CD4-positive, alpha-beta T cell (primary cell): ENCODE measurements at regions not wholly inside any gene's neighbourhood (a gene's known extent, or its start where the extent isn't known, plus 50 kb on each side); places are given as distances from the start of the nearest gene placed in this dataset.

ENCODE experiments used
- ATAC-seq: fragments of 200-7000 bp; cut with Tn5 transposase; one replicate; pipeline ENCODE4 v1.10.0; 2022; ENCODE audit warnings: mild to moderate bottlenecking; ENCODE audit not compliant: poor library complexity
- CTCF ChIA-PET: fragments of 350-600 bp; sonication (Branson Sonifier 250); formaldehyde crosslinking; loops from one replicate; lab custom pipeline; 2021; ENCODE audit warnings: antibody characterized with exemption, inconsistent platforms; lab: Charles Lee
- POLR2A ChIA-PET: fragments of 350-600 bp; sonication (Branson Sonifier 250); formaldehyde crosslinking; loops from one replicate; lab custom pipeline; 2021; ENCODE audit warnings: antibody characterized with exemption, inconsistent platforms; lab: Charles Lee
- DNase-seq, 14 experiments: peaks; one replicate each; pipeline ENCODE4 v3.0.0-alpha.2; 2013 to 2020; ENCODE audit warnings: mixed read lengths in 2 of 14
- H3K27ac ChIP-seq, 2 donors: one replicate each; pipeline versions ENCODE4 v1.5.1 to v1.7.0; 2013; ENCODE audit warnings: low read length in 2 of 2, low read depth in 1 of 2, mild to moderate bottlenecking in 1 of 2
- H3K27me3 ChIP-seq, 2 experiments: 1 replicate in 1 of 2; 2 replicates in 1 of 2; pipeline versions ENCODE4 v1.6.1 to v1.7.0; 2013; ENCODE audit warnings: low read length in 2 of 2, control low read depth in 1 of 2, mild to moderate bottlenecking in 1 of 2, moderate library complexity in 1 of 2; ENCODE audit not compliant: insufficient read depth in 2 of 2, control insufficient read depth in 1 of 2
- H3K36me3 ChIP-seq: one replicate; pipeline ENCODE4 v1.6.1; 2013; ENCODE audit warnings: low read length, control low read depth; ENCODE audit not compliant: insufficient read depth
- H3K4me1 ChIP-seq: one replicate; pipeline ENCODE4 v1.6.1; 2013; ENCODE audit warnings: low read length, control low read depth; ENCODE audit not compliant: insufficient read depth
- H3K4me3 ChIP-seq: one replicate; pipeline ENCODE4 v1.5.1; 2013; ENCODE audit warnings: mild to moderate bottlenecking, low read length, moderate library complexity
- H3K9me3 ChIP-seq, 2 experiments: 1 replicate in 1 of 2; 2 replicates in 1 of 2; pipeline versions ENCODE4 v1.6.1 to v1.7.0; 2013; ENCODE audit warnings: low read length in 2 of 2, mild to moderate bottlenecking in 2 of 2, control low read depth in 1 of 2, moderate library complexity in 1 of 2; ENCODE audit not compliant: control insufficient read depth in 1 of 2, insufficient read depth in 1 of 2
- H3K27ac Mint-ChIP-seq: one replicate; pipeline ENCODE4 v1.8.0; 2020; ENCODE audit warnings: mixed read lengths
- H3K27me3 Mint-ChIP-seq: one replicate; pipeline ENCODE4 v1.8.0; 2021; ENCODE audit warnings: mixed read lengths
- H3K36me3 Mint-ChIP-seq: one replicate; pipeline ENCODE4 v1.8.0; 2021; ENCODE audit warnings: low read depth, mixed read lengths
- H3K4me1 Mint-ChIP-seq: one replicate; pipeline ENCODE4 v1.8.0; 2021; ENCODE audit warnings: low read depth, mixed read lengths
- H3K4me3 Mint-ChIP-seq: one replicate; pipeline ENCODE4 v1.8.0; 2020; ENCODE audit warnings: mild to moderate bottlenecking, mixed read lengths
- H3K9me3 Mint-ChIP-seq: one replicate; pipeline ENCODE4 v1.8.0; 2020; ENCODE audit warnings: mixed read lengths
- CTCF ChIP-seq: fragments of 200-600 bp; IDR thresholded peaks from one replicate; pipeline ENCODE4 v1.8.0; 2022; ENCODE audit warnings: antibody characterized with exemption, mild to moderate bottlenecking
- intact Hi-C, 2 experiments: fragments of 100-400 bp; cut with DNase I in 1 of 2; cut with micrococcal nuclease in 1 of 2; formaldehyde crosslinking; loops; one replicate each; pipeline versions ENCODE4 v1.15.1 to v1.9.0; 2023 to 2025; cut with DNase I, micrococcal nuclease

- Histone ChIP-seq H3K4me3 (no peak overlapping the region), H3K4me1 (no peaks in the 10 kb centered on the region), H3K27ac (no peak overlapping the region), H3K9me3 (no peaks in the 10 kb centered on the region), H3K36me3 (no peaks in the 10 kb centered on the region), H3K27me3 (no peaks in the 10 kb centered on the region)
- Mint-ChIP-seq H3K9me3 (no peaks in the 10 kb centered on the region), H3K27me3 (no peaks in the 10 kb centered on the region), H3K27ac (no peak overlapping the region), H3K4me1 (no peaks in the 10 kb centered on the region), H3K4me3 (no peak overlapping the region), H3K36me3 (no peaks in the 10 kb centered on the region)
- no peak for TF ChIP-seq CTCF
- DNase-seq = no peak
- intact Hi-C loops = no loop called here
- ChIA-PET POLR2A (no interaction called here), CTCF (no interaction called here)
- no peak for ATAC-seq
These were observed 508.4 kb upstream of the GOT2 start for GRCh38 chr16:59242556-59242955.

DNA sequence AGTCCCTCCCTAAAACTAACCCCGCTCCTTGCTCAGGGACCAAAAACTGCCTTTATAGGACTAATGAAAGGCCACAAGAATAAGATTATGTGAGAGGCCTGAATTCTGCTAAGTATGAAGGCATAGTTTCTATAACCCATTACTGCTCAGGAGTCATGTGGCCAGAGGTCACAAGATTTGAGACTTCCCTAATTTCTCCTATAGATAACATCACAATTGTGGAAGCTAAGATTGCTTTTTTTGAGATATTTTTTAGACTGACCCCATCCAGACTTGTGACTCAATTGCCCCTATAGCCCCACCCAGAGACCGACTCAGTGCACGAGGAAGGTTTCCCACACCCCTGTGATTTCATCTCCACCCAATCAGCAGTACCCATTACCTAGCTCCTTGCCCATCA is 504.1 kb upstream of the GOT2 start:
- H3K9me3 ChIP-seq = no peaks in the 10 kb centered on the region
- CTCF ChIA-PET = no interaction called here
- no peaks in the 10 kb centered on the region for H3K27me3 ChIP-seq
- no peak for TF ChIP-seq CTCF
- no peaks in the 10 kb centered on the region for H3K27me3 Mint-ChIP-seq
- H3K36me3 Mint-ChIP-seq = no peaks in the 10 kb centered on the region
- intact Hi-C loops = no loop called here
- H3K4me3 Mint-ChIP-seq = no peak overlapping the region
- POLR2A ChIA-PET = no interaction called here
- H3K4me1 ChIP-seq = no peaks in the 10 kb centered on the region
- no peak overlapping the region for H3K4me3 ChIP-seq
- no peaks in the 10 kb centered on the region for H3K9me3 Mint-ChIP-seq
- H3K4me1 Mint-ChIP-seq = no peaks in the 10 kb centered on the region
- no peak for ATAC-seq
- DNase-seq = no peak
- no peaks in the 10 kb centered on the region for H3K36me3 ChIP-seq
- no peak overlapping the region for H3K27ac ChIP-seq
- no peak overlapping the region for H3K27ac Mint-ChIP-seq

- H3K4me3 ChIP-seq = no peak overlapping the region
- Mint-ChIP-seq H3K36me3 (no peaks in the 10 kb centered on the region), H3K4me1 (no peaks in the 10 kb centered on the region), H3K27me3 (no peaks in the 10 kb centered on the region), H3K4me3 (no peak overlapping the region), H3K27ac (no peak overlapping the region), H3K9me3 (no peaks in the 10 kb centered on the region)
- ChIA-PET CTCF (no interaction called here), POLR2A (no interaction called here)
- H3K27me3 ChIP-seq = no peaks in the 10 kb centered on the region
- ATAC-seq (no peak), DNase-seq (no peak)
- no peaks in the 10 kb centered on the region for H3K4me1 ChIP-seq
- no peaks in the 10 kb centered on the region for H3K9me3 ChIP-seq
- no peak for TF ChIP-seq CTCF
- no peak overlapping the region for H3K27ac ChIP-seq
- intact Hi-C loops = no loop called here
- H3K36me3 ChIP-seq = no peaks in the 10 kb centered on the region
These were observed 502.8 kb upstream of the GOT2 start for GRCh38 chr16:59236804-59237458.
